Neural cell (in vitro differentiated cells): ENCODE measurements at regions not wholly inside any gene's neighbourhood (a gene's known extent, or its start where the extent isn't known, plus 50 kb on each side); places are given as distances from the start of the nearest gene placed in this dataset.

Experiments used
- EP300 ChIP-seq: fragments of 450-650 bp; conservative IDR thresholded peaks from 2 replicates; pipeline ENCODE4 v1.6.1; 2014; ENCODE audit warnings: antibody characterized with exemption, mild to moderate bottlenecking, moderate library complexity; ENCODE audit not compliant: poor library complexity, severe bottlenecking
- EZH2 ChIP-seq: fragments of 200-600, 300-800 bp; shearing (Covaris generic), sonication (generic); IDR thresholded peaks from 2 replicates; pipeline ENCODE4 v1.6.1; 2014; ENCODE audit warnings: antibody characterized with exemption, low read length, borderline replicate concordance, mild to moderate bottlenecking; ENCODE audit not compliant: insufficient read depth, poor library complexity, severe bottlenecking
- POLR2AphosphoS5 ChIP-seq: IDR thresholded peaks from 2 replicates; pipeline ENCODE4 v1.6.1; 2012
- TF ChIP-seq, protein P1 (sequence below): fragments of 450-650 bp; IDR thresholded peaks from 2 replicates; pipeline ENCODE4 v1.5.1; 2014; ENCODE audit warnings: antibody characterized with exemption, mild to moderate bottlenecking, moderate library complexity; ENCODE audit not compliant: poor library complexity, severe bottlenecking
- TF ChIP-seq, protein P2 (sequence below): IDR thresholded peaks from 2 replicates; pipeline ENCODE4 v1.6.1; 2012; ENCODE audit warnings: borderline replicate concordance

DNA sequence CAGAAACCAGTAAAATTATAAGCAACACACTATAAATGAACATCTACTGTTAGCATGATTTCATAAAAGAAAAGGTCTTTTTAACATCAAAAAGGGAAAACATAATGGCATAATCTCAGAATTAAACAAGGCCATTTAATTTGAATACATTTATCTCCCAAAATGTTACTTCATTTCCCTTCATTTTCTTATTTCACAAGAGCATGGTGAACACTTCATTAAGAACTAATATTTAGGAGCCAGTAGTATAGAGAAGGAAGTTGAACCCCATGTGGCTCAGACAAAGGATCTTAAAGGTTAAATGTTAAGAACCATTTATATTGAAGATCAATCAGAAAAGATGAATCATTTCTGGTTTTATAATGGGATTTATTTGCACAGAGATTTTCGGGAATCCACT lies 981.7 kb downstream of the TTLL7 start:
- TF ChIP-seq EZH2 (no peak), POLR2AphosphoS5 (no peak), EP300 (no peak)
- TF ChIP-seq, protein P1, sequence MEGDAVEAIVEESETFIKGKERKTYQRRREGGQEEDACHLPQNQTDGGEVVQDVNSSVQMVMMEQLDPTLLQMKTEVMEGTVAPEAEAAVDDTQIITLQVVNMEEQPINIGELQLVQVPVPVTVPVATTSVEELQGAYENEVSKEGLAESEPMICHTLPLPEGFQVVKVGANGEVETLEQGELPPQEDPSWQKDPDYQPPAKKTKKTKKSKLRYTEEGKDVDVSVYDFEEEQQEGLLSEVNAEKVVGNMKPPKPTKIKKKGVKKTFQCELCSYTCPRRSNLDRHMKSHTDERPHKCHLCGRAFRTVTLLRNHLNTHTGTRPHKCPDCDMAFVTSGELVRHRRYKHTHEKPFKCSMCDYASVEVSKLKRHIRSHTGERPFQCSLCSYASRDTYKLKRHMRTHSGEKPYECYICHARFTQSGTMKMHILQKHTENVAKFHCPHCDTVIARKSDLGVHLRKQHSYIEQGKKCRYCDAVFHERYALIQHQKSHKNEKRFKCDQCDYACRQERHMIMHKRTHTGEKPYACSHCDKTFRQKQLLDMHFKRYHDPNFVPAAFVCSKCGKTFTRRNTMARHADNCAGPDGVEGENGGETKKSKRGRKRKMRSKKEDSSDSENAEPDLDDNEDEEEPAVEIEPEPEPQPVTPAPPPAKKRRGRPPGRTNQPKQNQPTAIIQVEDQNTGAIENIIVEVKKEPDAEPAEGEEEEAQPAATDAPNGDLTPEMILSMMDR: no peak
- TF ChIP-seq, protein P2, sequence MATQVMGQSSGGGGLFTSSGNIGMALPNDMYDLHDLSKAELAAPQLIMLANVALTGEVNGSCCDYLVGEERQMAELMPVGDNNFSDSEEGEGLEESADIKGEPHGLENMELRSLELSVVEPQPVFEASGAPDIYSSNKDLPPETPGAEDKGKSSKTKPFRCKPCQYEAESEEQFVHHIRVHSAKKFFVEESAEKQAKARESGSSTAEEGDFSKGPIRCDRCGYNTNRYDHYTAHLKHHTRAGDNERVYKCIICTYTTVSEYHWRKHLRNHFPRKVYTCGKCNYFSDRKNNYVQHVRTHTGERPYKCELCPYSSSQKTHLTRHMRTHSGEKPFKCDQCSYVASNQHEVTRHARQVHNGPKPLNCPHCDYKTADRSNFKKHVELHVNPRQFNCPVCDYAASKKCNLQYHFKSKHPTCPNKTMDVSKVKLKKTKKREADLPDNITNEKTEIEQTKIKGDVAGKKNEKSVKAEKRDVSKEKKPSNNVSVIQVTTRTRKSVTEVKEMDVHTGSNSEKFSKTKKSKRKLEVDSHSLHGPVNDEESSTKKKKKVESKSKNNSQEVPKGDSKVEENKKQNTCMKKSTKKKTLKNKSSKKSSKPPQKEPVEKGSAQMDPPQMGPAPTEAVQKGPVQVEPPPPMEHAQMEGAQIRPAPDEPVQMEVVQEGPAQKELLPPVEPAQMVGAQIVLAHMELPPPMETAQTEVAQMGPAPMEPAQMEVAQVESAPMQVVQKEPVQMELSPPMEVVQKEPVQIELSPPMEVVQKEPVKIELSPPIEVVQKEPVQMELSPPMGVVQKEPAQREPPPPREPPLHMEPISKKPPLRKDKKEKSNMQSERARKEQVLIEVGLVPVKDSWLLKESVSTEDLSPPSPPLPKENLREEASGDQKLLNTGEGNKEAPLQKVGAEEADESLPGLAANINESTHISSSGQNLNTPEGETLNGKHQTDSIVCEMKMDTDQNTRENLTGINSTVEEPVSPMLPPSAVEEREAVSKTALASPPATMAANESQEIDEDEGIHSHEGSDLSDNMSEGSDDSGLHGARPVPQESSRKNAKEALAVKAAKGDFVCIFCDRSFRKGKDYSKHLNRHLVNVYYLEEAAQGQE: no peak
